GM23248 (cell line): ENCODE measurements at regions not wholly inside any gene's neighbourhood (a gene's known extent, or its start where the extent isn't known, plus 50 kb on each side); places are given as distances from the start of the nearest gene placed in this dataset.

Source experiments
- EZH2 ChIP-seq: fragments of 200-600 bp; sonication (generic); IDR thresholded peaks from 2 replicates; pipeline ENCODE4 v1.6.1; 2018; ENCODE audit warnings: antibody characterized with exemption, mild to moderate bottlenecking; ENCODE audit not compliant: insufficient read depth, poor library complexity, severe bottlenecking
- EZH2phosphoT487 ChIP-seq: fragments of 200-600 bp; sonication (generic); IDR thresholded peaks from 2 replicates; pipeline ENCODE4 v1.6.1; 2018; ENCODE audit warnings: antibody characterized with exemption, moderate library complexity, mild to moderate bottlenecking, low read depth; ENCODE audit not compliant: insufficient read depth

DNA sequence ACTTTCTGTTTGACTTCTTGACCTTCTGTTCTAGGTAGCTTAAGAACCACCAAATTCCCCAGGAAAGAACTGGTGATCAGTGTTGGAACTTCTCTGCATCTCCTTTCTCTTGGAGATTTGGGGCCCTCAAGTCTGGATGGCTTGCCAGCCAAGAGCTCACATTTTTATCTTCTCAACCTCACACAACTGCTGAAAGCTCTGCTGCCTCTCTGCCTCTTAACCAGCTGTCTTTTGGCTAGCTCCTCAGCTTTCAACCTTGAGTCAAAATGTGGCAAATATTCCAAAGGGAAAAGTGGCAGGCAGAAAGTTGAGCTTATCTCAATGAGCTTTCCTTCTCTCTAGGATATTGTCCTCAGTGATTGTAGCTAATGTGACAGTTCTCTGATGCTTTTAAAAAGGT, 89.2 kb upstream of the CCDC190 start:
- TF ChIP-seq EZH2 (no peak), EZH2phosphoT487 (no peak)
